OCI-LY1 (cell line): ENCODE measurements at regions not wholly inside any gene's neighbourhood (a gene's known extent, or its start where the extent isn't known, plus 50 kb on each side); places are given as distances from the start of the nearest gene placed in this dataset.

Experiments
- CTCF ChIP-seq: fragments of 200-600 bp; sonication (generic), shearing (Covaris generic); IDR thresholded peaks from 2 replicates; pipeline ENCODE4 v1.5.1; 2017; ENCODE audit warnings: mild to moderate bottlenecking, antibody characterized with exemption, low read length, moderate library complexity, mixed read lengths
- EZH2 ChIP-seq: fragments of 200-600 bp; sonication (generic), shearing (Covaris generic); IDR thresholded peaks from 2 replicates; pipeline ENCODE4 v1.8.0; 2017; ENCODE audit warnings: borderline replicate concordance, mixed run types, mild to moderate bottlenecking, antibody characterized with exemption, low read length, moderate library complexity, mixed read lengths

DNA sequence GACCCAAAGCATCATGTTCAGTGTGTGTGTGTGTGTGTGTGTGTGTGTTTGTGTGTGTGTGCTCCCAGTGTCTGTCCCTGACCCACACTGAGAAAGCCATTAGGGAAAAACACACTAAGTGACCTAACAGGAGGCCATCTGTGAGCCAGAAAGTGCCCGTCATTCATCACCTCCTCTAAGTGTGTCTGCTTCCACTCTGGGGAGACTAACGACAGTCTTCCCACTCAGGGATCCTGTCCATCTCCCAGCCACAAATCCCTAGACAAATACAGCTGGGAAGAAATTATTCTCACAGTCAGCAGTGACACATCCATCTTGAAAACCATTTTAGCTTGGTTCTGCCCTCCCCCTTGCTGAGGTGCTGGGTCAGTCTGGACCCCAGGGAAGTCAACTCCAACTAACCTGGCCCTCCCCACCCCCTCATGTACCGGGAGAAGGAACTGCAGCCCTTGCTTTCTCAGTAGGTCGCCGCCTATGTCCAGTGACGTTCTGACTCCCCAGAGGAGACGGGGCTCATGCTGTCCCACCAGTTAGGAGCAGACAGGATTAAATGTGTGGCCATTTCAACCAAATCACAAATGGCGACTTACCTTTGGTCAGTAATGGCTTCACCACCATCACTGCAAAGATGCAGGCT lies 296.5 kb upstream of the ZNF32 start:
- no peak for TF ChIP-seq CTCF
- no peak for TF ChIP-seq EZH2
